HepG2 (cell line): ENCODE measurements at regions not wholly inside any gene's neighbourhood (a gene's known extent, or its start where the extent isn't known, plus 50 kb on each side); places are given as distances from the start of the nearest gene placed in this dataset.

Experiments
- AHDC1 ChIP-seq: sonication (generic); formaldehyde crosslinking; IDR thresholded peaks from 2 replicates; pipeline ENCODE4 v1.5.1; 2020; ENCODE audit warnings: mild to moderate bottlenecking, missing genetic modification reagents, borderline replicate concordance
- AKAP8 ChIP-seq: sonication (generic); formaldehyde crosslinking; IDR thresholded peaks from 2 replicates; pipeline ENCODE4 v1.5.1; 2020; ENCODE audit warnings: mild to moderate bottlenecking, missing genetic modification reagents
- CTCF ChIP-seq: sonication (generic); formaldehyde crosslinking; IDR thresholded peaks from 2 replicates; pipeline ENCODE4 v1.5.0; 2020; ENCODE audit warnings: mild to moderate bottlenecking, missing genetic modification reagents, moderate library complexity
- ETV5 ChIP-seq: IDR thresholded peaks from 2 replicates; pipeline ENCODE4 v1.6.1; 2018; ENCODE audit warnings: missing biosample characterization, missing genetic modification reagents, inconsistent platforms, borderline replicate concordance
- HOXA7 ChIP-seq: sonication (generic); formaldehyde crosslinking; IDR thresholded peaks from 2 replicates; pipeline ENCODE4 v1.8.1; 2022; ENCODE audit warnings: mild to moderate bottlenecking, missing genetic modification reagents, moderate library complexity
- POLR2A ChIP-seq, 2 experiments: IDR thresholded peaks; 2 replicates each; pipeline ENCODE4 v1.6.1; 2011; ENCODE audit warnings: low read depth in 2 of 2, low read length in 2 of 2, mild to moderate bottlenecking in 1 of 2, moderate library complexity in 1 of 2; ENCODE audit not compliant: insufficient read depth in 1 of 2
- SNAPC5 ChIP-seq: sonication (generic); formaldehyde crosslinking; IDR thresholded peaks from 2 replicates; pipeline ENCODE4 v1.8.1; 2023; ENCODE audit warnings: mild to moderate bottlenecking, missing genetic modification reagents, borderline replicate concordance
- SP1 ChIP-seq, 2 experiments: fragments of 450-650 bp in 1 of 2; sonication (generic) in 1 of 2; formaldehyde crosslinking in 1 of 2; IDR thresholded peaks; 2 replicates each; pipeline versions ENCODE4 v1.4.0 to v1.6.1; 2016 to 2020; ENCODE audit warnings: missing genetic modification reagents in 1 of 2
- ZBTB1 ChIP-seq: sonication (generic); formaldehyde crosslinking; IDR thresholded peaks from 2 replicates; pipeline ENCODE4 v1.4.0; 2020; ENCODE audit warnings: missing genetic modification reagents, borderline replicate concordance
- ZMYM2 ChIP-seq: sonication (generic); formaldehyde crosslinking; IDR thresholded peaks from 2 replicates; pipeline ENCODE4 v1.8.0; 2022; ENCODE audit warnings: mild to moderate bottlenecking, missing genetic modification reagents
- ZNF589 ChIP-seq: sonication (generic); formaldehyde crosslinking; conservative IDR thresholded peaks from 2 replicates; pipeline ENCODE4 v1.8.0; 2022; ENCODE audit warnings: mild to moderate bottlenecking, moderate library complexity, missing genetic modification reagents
- ZNF639 ChIP-seq: conservative IDR thresholded peaks from 2 replicates; pipeline ENCODE4 v1.6.1; 2018; ENCODE audit warnings: missing genetic modification reagents

GRCh38 chr4:79209081-79209480 is 116.8 kb downstream of the NAA11 start:
- no peak for TF ChIP-seq HOXA7
- TF ChIP-seq ZBTB1 (CRISPR knock-in tag), result no peak
- TF ChIP-seq CTCF (CRISPR knock-in tag), result no peak
- no peak for TF ChIP-seq ZNF589 (CRISPR knock-in tag)
- TF ChIP-seq SP1 (IDR thresholded peaks at IDR 0.05), result no peak
- TF ChIP-seq SP1 (CRISPR knock-in tag; IDR thresholded peaks at IDR 0.05), result no peak
- TF ChIP-seq SNAPC5 (CRISPR knock-in tag), result no peak
- TF ChIP-seq AHDC1, result no peak
- TF ChIP-seq ZMYM2 (CRISPR knock-in tag), result no peak
- no peak for TF ChIP-seq AKAP8
- TF ChIP-seq ZNF639 (CRISPR knock-in tag), result no peak
- TF ChIP-seq POLR2A (IDR thresholded peaks at IDR 0.05; ENCODE audit: insufficient read depth in 1 of 2, low read depth in 2 of 2, low read length in 2 of 2), result no peak
- no peak for TF ChIP-seq ETV5 (CRISPR knock-in tag)
